ENCODE measurements at regions not wholly inside any gene's neighbourhood (a gene's known extent, or its start where the extent isn't known, plus 50 kb on each side); places are given as distances from the start of the nearest gene placed in this dataset.

- TF ChIP-seq POLR2AphosphoS5 (IDR thresholded peaks at IDR 0.05; ENCODE audit: low read depth) (no peak), CTCF (conservative IDR thresholded peaks at IDR 0.05; ENCODE audit: low read depth in 2 of 2) (no peak), EZH2 (IDR thresholded peaks at IDR 0.05; ENCODE audit: low read depth, unreplicated experiment) (no peak), REST (IDR thresholded peaks at IDR 0.05; ENCODE audit: unreplicated experiment) (no peak), EZH2phosphoT487 (IDR thresholded peaks at IDR 0.05; ENCODE audit: unreplicated experiment) (no peak), NANOG (IDR thresholded peaks at IDR 0.05; ENCODE audit: borderline replicate concordance) (no peak)
Measured at GRCh38 chr6:134111726-134112125, 59.3 kb upstream of the SLC2A12 start.
